ENCODE measurements at regions not wholly inside any gene's neighbourhood (a gene's known extent, or its start where the extent isn't known, plus 50 kb on each side); places are given as distances from the start of the nearest gene placed in this dataset.

DNA sequence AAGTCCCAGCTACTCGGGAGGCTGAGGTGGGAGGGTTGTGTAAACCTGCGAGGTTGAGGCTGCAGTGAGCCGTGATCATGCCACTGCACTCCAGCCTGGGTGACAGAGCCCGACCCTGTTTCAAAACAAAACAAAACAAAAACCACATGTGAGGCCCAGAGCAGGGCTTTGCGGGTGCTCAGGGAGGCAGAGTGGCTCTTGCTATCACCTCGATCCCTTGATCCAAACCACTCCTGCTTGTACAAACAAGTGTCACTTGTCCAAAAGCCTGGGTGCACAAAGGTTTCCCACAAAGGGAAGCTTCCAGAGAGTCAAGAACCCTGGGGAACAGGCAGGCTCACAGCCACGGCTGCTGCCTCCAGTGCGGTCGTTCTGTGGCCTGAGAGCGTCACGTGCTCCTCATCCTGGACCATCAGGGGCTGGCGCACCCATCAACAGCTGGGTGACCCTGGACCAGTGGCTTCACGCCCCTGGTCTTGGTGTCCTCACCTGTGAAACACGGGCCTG is 162.7 kb downstream of the C9orf50 start:
- no peak overlapping the region for H3K4me3 Mint-ChIP-seq (ENCODE audit: unreplicated experiment)
- no TSS peak for BruUV-seq (replicated peaks)

DNA sequence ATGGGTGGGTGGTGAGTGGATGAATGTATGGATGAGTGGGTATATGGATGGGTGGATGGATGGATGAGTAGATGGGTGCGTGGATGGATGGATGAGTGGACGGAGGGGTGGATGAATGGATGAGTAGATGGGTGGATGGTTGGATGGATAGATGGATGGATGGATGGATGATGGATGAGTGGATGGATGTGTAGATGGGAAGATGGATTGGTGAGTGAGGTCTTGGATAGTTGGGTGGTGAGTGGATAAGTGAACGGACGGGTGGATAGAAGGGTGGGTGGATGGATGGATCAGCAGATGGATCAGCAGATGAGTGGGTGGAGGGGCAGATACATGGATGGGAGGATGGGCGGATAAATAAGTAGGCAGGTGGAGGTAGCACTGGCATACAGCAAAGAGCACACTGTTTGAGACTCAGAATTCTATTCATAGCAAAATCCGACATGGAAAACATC is 163.5 kb downstream of the C9orf50 start:
- BruUV-seq (replicated peaks) = no TSS peak
- CTCF ChIA-PET = no interaction called here
- no peaks in the 10 kb centered on the region for H3K36me3 Mint-ChIP-seq (ENCODE audit: insufficient read depth, unreplicated experiment)
- no peak overlapping the region for H3K27ac Mint-ChIP-seq (ENCODE audit: low read depth, unreplicated experiment)
- POLR2A ChIA-PET = no interaction called here
- H3K27me3 Mint-ChIP-seq (ENCODE audit: insufficient read depth, unreplicated experiment) = no peaks in the 10 kb centered on the region
- no peak overlapping the region for H3K4me3 Mint-ChIP-seq (ENCODE audit: unreplicated experiment)
- H3K4me1 Mint-ChIP-seq (ENCODE audit: insufficient read depth, unreplicated experiment) = no peaks in the 10 kb centered on the region
- no peak for DNase-seq (ENCODE audit: unreplicated experiment)
- TF ChIP-seq, protein P1, sequence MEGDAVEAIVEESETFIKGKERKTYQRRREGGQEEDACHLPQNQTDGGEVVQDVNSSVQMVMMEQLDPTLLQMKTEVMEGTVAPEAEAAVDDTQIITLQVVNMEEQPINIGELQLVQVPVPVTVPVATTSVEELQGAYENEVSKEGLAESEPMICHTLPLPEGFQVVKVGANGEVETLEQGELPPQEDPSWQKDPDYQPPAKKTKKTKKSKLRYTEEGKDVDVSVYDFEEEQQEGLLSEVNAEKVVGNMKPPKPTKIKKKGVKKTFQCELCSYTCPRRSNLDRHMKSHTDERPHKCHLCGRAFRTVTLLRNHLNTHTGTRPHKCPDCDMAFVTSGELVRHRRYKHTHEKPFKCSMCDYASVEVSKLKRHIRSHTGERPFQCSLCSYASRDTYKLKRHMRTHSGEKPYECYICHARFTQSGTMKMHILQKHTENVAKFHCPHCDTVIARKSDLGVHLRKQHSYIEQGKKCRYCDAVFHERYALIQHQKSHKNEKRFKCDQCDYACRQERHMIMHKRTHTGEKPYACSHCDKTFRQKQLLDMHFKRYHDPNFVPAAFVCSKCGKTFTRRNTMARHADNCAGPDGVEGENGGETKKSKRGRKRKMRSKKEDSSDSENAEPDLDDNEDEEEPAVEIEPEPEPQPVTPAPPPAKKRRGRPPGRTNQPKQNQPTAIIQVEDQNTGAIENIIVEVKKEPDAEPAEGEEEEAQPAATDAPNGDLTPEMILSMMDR (IDR thresholded peaks at IDR 0.05; ENCODE audit: unreplicated experiment) = no peak
- peaks cover 13% of the 10 kb centered on the region for H3K9me3 Mint-ChIP-seq (ENCODE audit: unreplicated experiment)
- intact Hi-C loops (cut with micrococcal nuclease) = no loop called here

More for the DNA sequence above, 162.7 kb downstream of the C9orf50 start:
- Mint-ChIP-seq H3K36me3 (ENCODE audit: insufficient read depth, unreplicated experiment) (no peaks in the 10 kb centered on the region), H3K4me1 (ENCODE audit: insufficient read depth, unreplicated experiment) (no peaks in the 10 kb centered on the region), H3K27ac (ENCODE audit: low read depth, unreplicated experiment) (no peak overlapping the region), H3K9me3 (ENCODE audit: unreplicated experiment) (peaks cover 13% of the 10 kb centered on the region), H3K27me3 (ENCODE audit: insufficient read depth, unreplicated experiment) (no peaks in the 10 kb centered on the region)
- intact Hi-C loops (cut with micrococcal nuclease) = no loop called here
- DNase-seq (ENCODE audit: unreplicated experiment) = no peak
- POLR2A ChIA-PET = interaction anchor here (0.6 to 3.7 kb wide), 2 partner anchors 20 to 25 kb away, joined by 4 to 40 read pairs; no protein-coding TSS in a partner anchor
- CTCF ChIA-PET = interaction anchor here (0.7 to 1.1 kb wide), 3 partner anchors 13 to 285 kb away, joined by 3 read pairs; no protein-coding TSS in a partner anchor
- TF ChIP-seq, protein P1 (IDR thresholded peaks at IDR 0.05; ENCODE audit: unreplicated experiment) = no peak

DNA sequence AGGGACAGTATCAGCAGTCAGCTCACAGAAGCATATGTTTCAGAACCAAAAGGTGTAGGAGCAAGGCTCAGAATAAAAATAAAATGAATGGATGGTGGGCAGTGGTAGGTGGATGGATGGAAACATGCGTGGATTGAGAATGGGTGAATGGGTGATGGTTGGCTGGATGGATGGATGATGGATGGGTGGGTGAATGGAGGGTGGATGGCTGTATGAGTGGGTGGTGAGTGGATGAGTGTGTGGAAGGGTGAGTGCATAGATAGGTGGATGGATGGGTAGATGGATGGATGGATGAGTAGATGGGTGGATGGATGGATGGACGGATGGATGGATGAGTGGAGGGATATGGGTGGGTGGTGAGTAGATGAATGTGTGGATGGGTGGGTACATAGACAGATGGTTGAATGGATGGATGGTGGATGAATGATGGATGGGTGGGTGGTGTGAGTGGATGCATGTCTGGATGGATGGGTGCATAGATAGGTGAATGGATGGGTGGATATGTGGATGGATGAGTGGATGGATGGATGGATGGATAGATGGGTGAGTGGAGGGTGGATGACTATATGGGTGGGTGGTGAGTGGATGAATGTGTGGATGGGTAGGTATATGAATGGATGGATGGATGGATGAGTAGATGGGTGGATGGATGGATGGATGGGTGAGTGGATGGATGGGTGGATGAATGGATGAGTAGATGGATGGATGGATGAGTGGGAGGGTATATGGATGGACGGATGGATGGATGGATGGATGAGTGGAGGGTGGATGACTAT is 164.2 kb downstream of the C9orf50 start:
- ChIA-PET POLR2A (no interaction called here), CTCF (no interaction called here)
- Mint-ChIP-seq H3K27me3 (ENCODE audit: insufficient read depth, unreplicated experiment) (no peaks in the 10 kb centered on the region), H3K27ac (ENCODE audit: low read depth, unreplicated experiment) (no peak overlapping the region), H3K4me3 (ENCODE audit: unreplicated experiment) (no peak overlapping the region), H3K4me1 (ENCODE audit: insufficient read depth, unreplicated experiment) (no peaks in the 10 kb centered on the region), H3K36me3 (ENCODE audit: insufficient read depth, unreplicated experiment) (no peaks in the 10 kb centered on the region), H3K9me3 (ENCODE audit: unreplicated experiment) (peaks cover 13% of the 10 kb centered on the region)
- intact Hi-C loops (cut with micrococcal nuclease) = no loop called here
- no peak for DNase-seq (ENCODE audit: unreplicated experiment)
- TF ChIP-seq, protein P1 (IDR thresholded peaks at IDR 0.05; ENCODE audit: unreplicated experiment) = no peak
- no TSS peak for BruUV-seq (replicated peaks)

DNA sequence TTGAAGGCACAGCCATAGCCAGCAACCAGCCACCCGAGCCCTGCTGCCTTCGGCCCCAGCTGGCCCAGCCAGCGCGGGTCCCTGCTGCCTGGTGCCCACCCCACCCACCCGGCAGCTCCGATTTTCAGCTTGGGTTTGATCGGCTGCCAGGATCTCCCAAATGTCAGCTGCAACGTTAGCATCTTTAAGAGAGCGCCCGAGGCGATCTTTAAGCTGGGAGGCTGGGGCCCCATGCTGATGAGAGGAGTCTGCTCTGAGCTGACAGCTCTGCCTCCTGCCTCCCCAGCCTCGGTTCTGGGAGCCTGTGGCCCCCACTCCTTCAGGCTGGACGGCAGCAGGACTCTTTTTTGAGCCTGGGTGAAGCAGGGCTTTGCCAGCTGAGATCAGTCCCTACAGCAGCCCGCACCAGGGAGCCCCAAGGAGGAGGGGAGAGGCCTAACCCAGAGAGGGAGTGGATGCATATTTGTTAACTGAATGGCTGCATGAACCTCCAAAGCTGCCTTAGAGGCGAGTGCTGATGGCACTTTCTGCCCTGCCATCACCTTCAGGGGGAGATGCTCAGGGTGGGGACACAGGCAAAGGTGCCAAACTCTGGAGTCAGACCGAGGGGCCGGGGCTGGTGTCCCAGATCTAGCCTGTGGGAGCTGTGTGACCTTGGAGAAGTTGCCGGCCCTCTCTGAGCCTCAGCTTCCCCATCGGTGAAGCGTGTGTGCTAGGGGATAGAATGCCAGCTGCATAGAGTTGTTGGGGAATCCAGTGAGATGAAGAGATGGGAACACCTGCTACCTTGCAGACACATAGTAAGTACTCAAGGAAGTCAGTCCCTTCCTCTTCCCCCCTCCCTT is 165.5 kb downstream of the C9orf50 start:
- no peak for DNase-seq (ENCODE audit: unreplicated experiment)
- TF ChIP-seq, protein P1 (IDR thresholded peaks at IDR 0.05; ENCODE audit: unreplicated experiment) = no peak
- intact Hi-C loops (cut with micrococcal nuclease) = no loop called here
- no peaks in the 10 kb centered on the region for H3K36me3 Mint-ChIP-seq (ENCODE audit: insufficient read depth, unreplicated experiment)
- no TSS peak for BruUV-seq (replicated peaks)
- H3K4me3 Mint-ChIP-seq (ENCODE audit: unreplicated experiment) = no peak overlapping the region
- ChIA-PET POLR2A (no interaction called here), CTCF (no interaction called here)
- H3K9me3 Mint-ChIP-seq (ENCODE audit: unreplicated experiment) = peaks cover 13% of the 10 kb centered on the region
- no peak overlapping the region for H3K27ac Mint-ChIP-seq (ENCODE audit: low read depth, unreplicated experiment)
- no peaks in the 10 kb centered on the region for H3K4me1 Mint-ChIP-seq (ENCODE audit: insufficient read depth, unreplicated experiment)
- H3K27me3 Mint-ChIP-seq (ENCODE audit: insufficient read depth, unreplicated experiment) = no peaks in the 10 kb centered on the region

Measured in MCF 10A (cell line).